ENCODE measurements at regions not wholly inside any gene's neighbourhood (a gene's known extent, or its start where the extent isn't known, plus 50 kb on each side); places are given as distances from the start of the nearest gene placed in this dataset.

DNA sequence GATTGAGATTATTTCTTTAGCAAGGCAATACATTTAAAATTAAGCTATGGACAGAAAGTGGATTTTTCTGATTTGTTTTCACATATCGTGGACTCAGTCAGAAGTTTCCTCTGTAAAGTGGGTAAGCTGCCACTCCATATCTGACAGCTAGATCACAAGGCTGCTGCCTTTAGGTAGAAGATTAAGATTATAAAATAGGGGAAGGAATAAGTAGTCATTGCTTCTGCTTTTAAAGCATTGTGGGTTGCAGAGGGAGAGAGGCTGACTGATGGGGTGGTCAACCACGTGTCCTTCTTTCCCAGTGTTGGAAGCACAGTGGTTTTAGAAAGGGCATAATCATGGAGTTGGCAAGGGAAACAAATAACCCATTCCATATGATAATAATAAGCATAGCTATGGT lies 74.3 kb upstream of the MOCS2 start:
- Histone ChIP-seq H3K9ac (ENCODE audit: control insufficient read depth, extremely low read depth, insufficient read depth, low read length) (no peak overlapping the region), H3K27me3 (ENCODE audit: control insufficient read depth, extremely low read depth, insufficient read depth, low read length) (no peaks in the 10 kb centered on the region), H3K79me2 (ENCODE audit: control insufficient read depth, insufficient read depth, low read length) (no peaks in the 10 kb centered on the region), H3K9me1 (ENCODE audit: control insufficient read depth, extremely low read depth, insufficient read depth, low read length) (no peaks in the 10 kb centered on the region), H4K20me1 (ENCODE audit: control insufficient read depth, extremely low read depth, insufficient read depth, low read length) (no peaks in the 10 kb centered on the region), H3K36me3 (ENCODE audit: control insufficient read depth in 2 of 2, extremely low read depth in 1 of 2, insufficient read depth in 2 of 2, low read length in 2 of 2) (no peaks in the 10 kb centered on the region), H3K27ac (ENCODE audit: control insufficient read depth, insufficient read depth, low read length) (no peak overlapping the region), H3K9me3 (ENCODE audit: control insufficient read depth, low read depth, low read length) (no peaks in the 10 kb centered on the region), H3K4me3 (ENCODE audit: control insufficient read depth in 2 of 3, extremely low read depth in 1 of 3, insufficient read depth in 2 of 3, low read depth in 1 of 3, low read length in 3 of 3) (no peak overlapping the region), H3K4me1 (ENCODE audit: control insufficient read depth, extremely low read depth, insufficient read depth, low read length) (no peaks in the 10 kb centered on the region), H2AFZ (ENCODE audit: control insufficient read depth, low read length) (no peak overlapping the region), H3K4me2 (ENCODE audit: control insufficient read depth, extremely low read depth, insufficient read depth, low read depth, low read length) (no peak overlapping the region)
- no peak for TF ChIP-seq EZH2 (IDR thresholded peaks at IDR 0.05; ENCODE audit: low read length)
- TF ChIP-seq, protein P1, sequence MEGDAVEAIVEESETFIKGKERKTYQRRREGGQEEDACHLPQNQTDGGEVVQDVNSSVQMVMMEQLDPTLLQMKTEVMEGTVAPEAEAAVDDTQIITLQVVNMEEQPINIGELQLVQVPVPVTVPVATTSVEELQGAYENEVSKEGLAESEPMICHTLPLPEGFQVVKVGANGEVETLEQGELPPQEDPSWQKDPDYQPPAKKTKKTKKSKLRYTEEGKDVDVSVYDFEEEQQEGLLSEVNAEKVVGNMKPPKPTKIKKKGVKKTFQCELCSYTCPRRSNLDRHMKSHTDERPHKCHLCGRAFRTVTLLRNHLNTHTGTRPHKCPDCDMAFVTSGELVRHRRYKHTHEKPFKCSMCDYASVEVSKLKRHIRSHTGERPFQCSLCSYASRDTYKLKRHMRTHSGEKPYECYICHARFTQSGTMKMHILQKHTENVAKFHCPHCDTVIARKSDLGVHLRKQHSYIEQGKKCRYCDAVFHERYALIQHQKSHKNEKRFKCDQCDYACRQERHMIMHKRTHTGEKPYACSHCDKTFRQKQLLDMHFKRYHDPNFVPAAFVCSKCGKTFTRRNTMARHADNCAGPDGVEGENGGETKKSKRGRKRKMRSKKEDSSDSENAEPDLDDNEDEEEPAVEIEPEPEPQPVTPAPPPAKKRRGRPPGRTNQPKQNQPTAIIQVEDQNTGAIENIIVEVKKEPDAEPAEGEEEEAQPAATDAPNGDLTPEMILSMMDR (optimal IDR thresholded peaks at IDR 0.05 in 1 of 3, IDR thresholded peaks at IDR 0.05 in 1 of 3, conservative IDR thresholded peaks at IDR 0.05 in 1 of 3; ENCODE audit: extremely low read depth in 1 of 3, insufficient read depth in 2 of 3, low read length in 3 of 3): no peak
- no peak for FAIRE-seq
- dilution Hi-C loops (cut with MboI; ENCODE audit: extremely low pct_ligation_motif_present, low sequenced_read_pairs): no loop called here
- DNase-seq (ENCODE audit: low read depth, low spot score): no peak

DNA sequence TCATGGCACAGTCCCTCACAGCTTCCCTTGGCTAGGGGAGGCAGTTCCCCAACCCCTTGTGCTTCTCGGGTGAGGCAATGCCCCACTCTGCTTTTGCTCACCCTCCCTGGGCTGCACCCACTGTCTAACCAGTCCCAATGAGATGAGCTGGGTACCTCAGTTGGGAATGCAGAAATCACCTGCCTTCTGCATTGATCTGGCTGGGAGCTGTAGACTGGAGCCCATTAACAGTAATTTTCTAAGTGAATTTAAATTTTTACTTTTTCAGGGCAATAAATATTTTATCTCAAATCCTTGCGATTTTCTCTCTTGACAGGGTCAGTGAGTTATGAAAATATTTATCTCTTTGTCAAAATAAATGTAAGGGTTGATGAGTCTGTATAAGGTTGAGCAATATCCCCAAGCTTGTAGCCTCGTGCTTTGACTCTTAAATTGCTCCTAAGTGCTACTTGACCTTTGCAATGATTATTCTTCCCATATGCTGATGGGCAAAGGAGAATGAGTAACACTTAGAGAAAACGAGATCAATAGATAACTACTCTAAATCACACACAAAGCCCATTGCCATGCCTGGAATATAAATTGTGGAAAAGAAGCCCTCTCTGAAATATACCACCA lies 82.1 kb upstream of the MOCS2 start:
- DNase-seq (ENCODE audit: low read depth, low spot score): no peak
- Histone ChIP-seq H3K9me3 (ENCODE audit: control insufficient read depth, low read depth, low read length) (no peaks in the 10 kb centered on the region), H3K4me1 (ENCODE audit: control insufficient read depth, extremely low read depth, insufficient read depth, low read length) (no peaks in the 10 kb centered on the region), H3K4me2 (ENCODE audit: control insufficient read depth, extremely low read depth, insufficient read depth, low read depth, low read length) (no peak overlapping the region), H3K4me3 (ENCODE audit: control insufficient read depth in 2 of 3, extremely low read depth in 1 of 3, insufficient read depth in 2 of 3, low read depth in 1 of 3, low read length in 3 of 3) (no peak overlapping the region), H3K79me2 (ENCODE audit: control insufficient read depth, insufficient read depth, low read length) (no peaks in the 10 kb centered on the region), H3K27ac (ENCODE audit: control insufficient read depth, insufficient read depth, low read length) (no peak overlapping the region), H3K9me1 (ENCODE audit: control insufficient read depth, extremely low read depth, insufficient read depth, low read length) (no peaks in the 10 kb centered on the region), H2AFZ (ENCODE audit: control insufficient read depth, low read length) (no peak overlapping the region), H4K20me1 (ENCODE audit: control insufficient read depth, extremely low read depth, insufficient read depth, low read length) (no peaks in the 10 kb centered on the region), H3K9ac (ENCODE audit: control insufficient read depth, extremely low read depth, insufficient read depth, low read length) (no peak overlapping the region), H3K36me3 (ENCODE audit: control insufficient read depth in 2 of 2, extremely low read depth in 1 of 2, insufficient read depth in 2 of 2, low read length in 2 of 2) (no peaks in the 10 kb centered on the region), H3K27me3 (ENCODE audit: control insufficient read depth, extremely low read depth, insufficient read depth, low read length) (no peaks in the 10 kb centered on the region)
- FAIRE-seq: no peak
- dilution Hi-C loops (cut with MboI; ENCODE audit: extremely low pct_ligation_motif_present, low sequenced_read_pairs): no loop called here
- no peak for TF ChIP-seq EZH2 (IDR thresholded peaks at IDR 0.05; ENCODE audit: low read length)
- TF ChIP-seq, protein P1 (optimal IDR thresholded peaks at IDR 0.05 in 1 of 3, IDR thresholded peaks at IDR 0.05 in 1 of 3, conservative IDR thresholded peaks at IDR 0.05 in 1 of 3; ENCODE audit: extremely low read depth in 1 of 3, insufficient read depth in 2 of 3, low read length in 3 of 3): no peak

All from keratinocyte (primary cell).